ENCODE measurements at regions not wholly inside any gene's neighbourhood (a gene's known extent, or its start where the extent isn't known, plus 50 kb on each side); places are given as distances from the start of the nearest gene placed in this dataset.

GRCh38 chrY:11293392-11293791 is 1407.6 kb upstream of the USP9Y start:
- DNase-seq, result no peak

DNA sequence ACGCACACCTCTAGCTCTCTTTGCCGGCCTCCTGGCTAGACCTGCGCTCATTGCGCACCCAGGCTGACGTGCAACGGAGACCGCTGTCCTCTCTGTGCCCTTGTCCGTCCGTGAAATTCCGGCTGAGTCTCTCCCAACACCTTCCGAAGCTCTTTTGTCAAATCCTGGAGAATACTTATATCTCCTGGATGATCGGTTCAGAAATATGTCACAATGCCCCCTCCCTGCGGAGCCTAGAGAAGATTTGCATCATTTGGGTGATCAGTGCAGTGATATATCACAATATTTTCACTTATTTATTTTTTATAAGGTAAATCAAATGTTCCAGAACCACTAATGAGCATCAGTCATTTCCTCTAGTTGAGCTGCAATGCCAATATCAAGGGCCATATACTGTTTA is 1366.9 kb upstream of the USP9Y start:
- DNase-seq, result peak in 1 of 2 experiments; percentile 2

All from activated CD4-positive, alpha-beta T cell treated with anti-CD3 and anti-CD28 coated beads, Interleukin-2, amount 50 U/mL, for 48 hours (primary cell).